ENCODE measurements at regions not wholly inside any gene's neighbourhood (a gene's known extent, or its start where the extent isn't known, plus 50 kb on each side); places are given as distances from the start of the nearest gene placed in this dataset.
"Not testable (repeated sequence)": the region's sequence is repeated elsewhere in the genome, so short reads cannot be mapped to it uniquely, and the experiment has no call there.

GRCh38 chr2:217597145-217597544 lies 405.6 kb downstream of the TNS1 start:
- Mint-ChIP-seq H3K4me3 (ENCODE audit: unreplicated experiment) (no peak overlapping the region), H3K27ac (ENCODE audit: unreplicated experiment) (no peak overlapping the region), H3K4me1 (ENCODE audit: low read depth, unreplicated experiment) (no peaks in the 10 kb centered on the region), H3K9me3 (ENCODE audit: unreplicated experiment) (no peaks in the 10 kb centered on the region), H3K27me3 (ENCODE audit: unreplicated experiment) (peaks cover 6% of the 10 kb centered on the region), H3K36me3 (ENCODE audit: unreplicated experiment) (no peaks in the 10 kb centered on the region)
- TF ChIP-seq CTCF (IDR thresholded peaks at IDR 0.05; ENCODE audit: partially characterized antibody, unreplicated experiment), result no peak
- no peak for DNase-seq

GRCh38 chr2:217593732-217594131 lies 409.1 kb downstream of the TNS1 start:
- Mint-ChIP-seq H3K9me3 (ENCODE audit: unreplicated experiment) (no peaks in the 10 kb centered on the region), H3K27ac (ENCODE audit: unreplicated experiment) (no peak overlapping the region), H3K4me1 (ENCODE audit: low read depth, unreplicated experiment) (no peaks in the 10 kb centered on the region), H3K27me3 (ENCODE audit: unreplicated experiment) (no peaks in the 10 kb centered on the region), H3K36me3 (ENCODE audit: unreplicated experiment) (no peaks in the 10 kb centered on the region), H3K4me3 (ENCODE audit: unreplicated experiment) (no peak overlapping the region)
- no peak for TF ChIP-seq CTCF (IDR thresholded peaks at IDR 0.05; ENCODE audit: partially characterized antibody, unreplicated experiment)
- no peak for DNase-seq

GRCh38 chr2:217588266-217588665 lies 414.5 kb downstream of the TNS1 start:
- Mint-ChIP-seq H3K36me3 (ENCODE audit: unreplicated experiment) (no peaks in the 10 kb centered on the region), H3K27me3 (ENCODE audit: unreplicated experiment) (no peaks in the 10 kb centered on the region), H3K27ac (ENCODE audit: unreplicated experiment) (no peak overlapping the region), H3K4me1 (ENCODE audit: low read depth, unreplicated experiment) (no peaks in the 10 kb centered on the region), H3K4me3 (ENCODE audit: unreplicated experiment) (no peak overlapping the region), H3K9me3 (ENCODE audit: unreplicated experiment) (no peaks in the 10 kb centered on the region)
- TF ChIP-seq CTCF (IDR thresholded peaks at IDR 0.05; ENCODE audit: partially characterized antibody, unreplicated experiment), result no peak
- no peak for DNase-seq

GRCh38 chr2:217585362-217585761 lies 417.4 kb downstream of the TNS1 start:
- H3K36me3 Mint-ChIP-seq (ENCODE audit: unreplicated experiment), result no peaks in the 10 kb centered on the region
- no peak for DNase-seq
- H3K9me3 Mint-ChIP-seq (ENCODE audit: unreplicated experiment), result no peaks in the 10 kb centered on the region
- no peaks in the 10 kb centered on the region for H3K27me3 Mint-ChIP-seq (ENCODE audit: unreplicated experiment)
- H3K4me1 Mint-ChIP-seq (ENCODE audit: low read depth, unreplicated experiment), result no peaks in the 10 kb centered on the region
- no peak for TF ChIP-seq CTCF (IDR thresholded peaks at IDR 0.05; ENCODE audit: partially characterized antibody, unreplicated experiment)
- no peak overlapping the region for H3K4me3 Mint-ChIP-seq (ENCODE audit: unreplicated experiment)
- H3K27ac Mint-ChIP-seq (ENCODE audit: unreplicated experiment), result no peak overlapping the region

GRCh38 chr2:217580407-217580806 lies 422.4 kb downstream of the TNS1 start:
- H3K9me3 Mint-ChIP-seq (ENCODE audit: unreplicated experiment); H3K4me3 Mint-ChIP-seq (ENCODE audit: unreplicated experiment); H3K27ac Mint-ChIP-seq (ENCODE audit: unreplicated experiment); DNase-seq; H3K36me3 Mint-ChIP-seq (ENCODE audit: unreplicated experiment); H3K27me3 Mint-ChIP-seq (ENCODE audit: unreplicated experiment); H3K4me1 Mint-ChIP-seq (ENCODE audit: low read depth, unreplicated experiment): not testable (repeated sequence)

- DNase-seq, result no peak
- peaks cover 5% of the 10 kb centered on the region for H3K36me3 Mint-ChIP-seq (ENCODE audit: unreplicated experiment)
- no peaks in the 10 kb centered on the region for H3K9me3 Mint-ChIP-seq (ENCODE audit: unreplicated experiment)
- no peak for TF ChIP-seq CTCF (IDR thresholded peaks at IDR 0.05; ENCODE audit: partially characterized antibody, unreplicated experiment)
- H3K27me3 Mint-ChIP-seq (ENCODE audit: unreplicated experiment), result no peaks in the 10 kb centered on the region
- no peak overlapping the region for H3K4me3 Mint-ChIP-seq (ENCODE audit: unreplicated experiment)
- no peak overlapping the region for H3K27ac Mint-ChIP-seq (ENCODE audit: unreplicated experiment)
- H3K4me1 Mint-ChIP-seq (ENCODE audit: low read depth, unreplicated experiment), result no peaks in the 10 kb centered on the region
These were observed 429.2 kb downstream of the TNS1 start for GRCh38 chr2:217573571-217573970.

Measured in glutamatergic neuron (in vitro differentiated cells).